HG03432 (cell line): ENCODE measurements at regions not wholly inside any gene's neighbourhood (a gene's known extent, or its start where the extent isn't known, plus 50 kb on each side); places are given as distances from the start of the nearest gene placed in this dataset.

Source experiments
- ATAC-seq: cut with Tn5 transposase; IDR thresholded peaks from one replicate; pipeline ENCODE4 v1.9.1; 2021; ENCODE audit warnings: mild to moderate bottlenecking, moderate library complexity; ENCODE audit not compliant: unreplicated experiment

- ATAC-seq = no peak
Observed at GRCh38 chr14:104290058-104290667, 151.8 kb downstream of the KIF26A start.

- ATAC-seq = no peak
Observed at GRCh38 chr14:104290756-104291122, 152.4 kb downstream of the KIF26A start.

GRCh38 chr14:104291123-104292000, 153.0 kb downstream of the KIF26A start:
- no peak for ATAC-seq

GRCh38 chr14:104292084-104292970, 153.9 kb downstream of the KIF26A start:
- ATAC-seq = no peak

GRCh38 chr14:104293231-104293841, 154.9 kb downstream of the KIF26A start:
- no peak for ATAC-seq

GRCh38 chr14:104293851-104294627, 155.7 kb downstream of the KIF26A start:
- ATAC-seq = no peak

- no peak for ATAC-seq
Observed at GRCh38 chr14:104294628-104294982, 156.2 kb downstream of the KIF26A start.

GRCh38 chr14:104294983-104295680, 156.7 kb downstream of the KIF26A start:
- no peak for ATAC-seq

- no peak for ATAC-seq
Observed at GRCh38 chr14:104295681-104296387, 157.4 kb downstream of the KIF26A start.

GRCh38 chr14:104296388-104297312, 158.3 kb downstream of the KIF26A start:
- ATAC-seq = no peak

GRCh38 chr14:104297313-104297704, 158.9 kb downstream of the KIF26A start:
- ATAC-seq = no peak

- ATAC-seq = no peak
Observed at GRCh38 chr14:104297721-104298401, 159.5 kb downstream of the KIF26A start.

GRCh38 chr14:104298458-104298857, 160.1 kb downstream of the KIF26A start:
- no peak for ATAC-seq

GRCh38 chr14:104299993-104300761, 161.8 kb downstream of the KIF26A start:
- ATAC-seq = no peak

- ATAC-seq = no peak
Observed at GRCh38 chr14:104301731-104302460, 163.5 kb downstream of the KIF26A start.

GRCh38 chr14:104302794-104303405, 164.5 kb downstream of the KIF26A start:
- ATAC-seq = no peak
